Stimulated activated memory B cell treated with anti-CD40 and anti-IgM and Interleukin-4, amounts not matched to agents 10 μg/mL and 1 μg/mL and 100 μg/mL, for 72 hours (primary cell): ENCODE measurements at regions not wholly inside any gene's neighbourhood (a gene's known extent, or its start where the extent isn't known, plus 50 kb on each side); places are given as distances from the start of the nearest gene placed in this dataset.

Experiments
- ATAC-seq: fragments of 150-1000 bp; cut with Tn5 transposase; 2 replicates; pipeline ENCODE4 v1.10.0; 2021
- H3K27ac Mint-ChIP-seq: one replicate; pipeline ENCODE4 v1.8.0; 2022; ENCODE audit warnings: mild to moderate bottlenecking, mixed read lengths
- H3K27me3 Mint-ChIP-seq: one replicate; pipeline ENCODE4 v1.8.0; 2022; ENCODE audit warnings: mixed read lengths
- H3K36me3 Mint-ChIP-seq: one replicate; pipeline ENCODE4 v1.8.0; 2022; ENCODE audit warnings: mixed read lengths
- H3K4me1 Mint-ChIP-seq: one replicate; pipeline ENCODE4 v1.8.0; 2022; ENCODE audit warnings: mixed read lengths
- H3K4me3 Mint-ChIP-seq: one replicate; pipeline ENCODE4 v1.8.0; 2022; ENCODE audit warnings: mild to moderate bottlenecking, moderate library complexity, mixed read lengths
- H3K9me3 Mint-ChIP-seq: one replicate; pipeline ENCODE4 v1.8.0; 2022; ENCODE audit warnings: mixed read lengths

GRCh38 chr2:831622-832021 is 119.0 kb upstream of the SNTG2 start:
- Mint-ChIP-seq H3K4me3 (no peak overlapping the region), H3K36me3 (no peaks in the 10 kb centered on the region), H3K4me1 (peaks cover 6% of the 10 kb centered on the region), H3K27ac (no peak overlapping the region), H3K27me3 (peaks cover 29% of the 10 kb centered on the region), H3K9me3 (no peaks in the 10 kb centered on the region)
- ATAC-seq = no peak

- ATAC-seq = no peak
- Mint-ChIP-seq H3K9me3 (no peaks in the 10 kb centered on the region), H3K36me3 (no peaks in the 10 kb centered on the region), H3K27ac (no peak overlapping the region), H3K4me3 (no peak overlapping the region), H3K4me1 (peaks cover 6% of the 10 kb centered on the region), H3K27me3 (peaks cover 29% of the 10 kb centered on the region)
These were observed 119.5 kb upstream of the SNTG2 start for GRCh38 chr2:831225-831536.

GRCh38 chr2:830419-831224 is 120.0 kb upstream of the SNTG2 start:
- no peak for ATAC-seq
- Mint-ChIP-seq H3K27me3 (peaks cover 29% of the 10 kb centered on the region), H3K36me3 (no peaks in the 10 kb centered on the region), H3K27ac (no peak overlapping the region), H3K4me3 (no peak overlapping the region), H3K9me3 (no peaks in the 10 kb centered on the region), H3K4me1 (peaks cover 6% of the 10 kb centered on the region)

GRCh38 chr2:829047-829446 is 121.6 kb upstream of the SNTG2 start:
- Mint-ChIP-seq H3K4me3 (no peak overlapping the region), H3K9me3 (no peaks in the 10 kb centered on the region), H3K27ac (no peak overlapping the region), H3K36me3 (no peaks in the 10 kb centered on the region), H3K27me3 (peaks cover 19% of the 10 kb centered on the region), H3K4me1 (peaks cover 6% of the 10 kb centered on the region)
- no peak for ATAC-seq

- Mint-ChIP-seq H3K4me1 (no peaks in the 10 kb centered on the region), H3K36me3 (no peaks in the 10 kb centered on the region), H3K27me3 (no peaks in the 10 kb centered on the region), H3K4me3 (no peak overlapping the region), H3K27ac (no peak overlapping the region), H3K9me3 (no peaks in the 10 kb centered on the region)
- no peak for ATAC-seq
These were observed 125.7 kb upstream of the SNTG2 start for GRCh38 chr2:824954-825353.

- H3K9me3 Mint-ChIP-seq = no peaks in the 10 kb centered on the region
- no peak overlapping the region for H3K4me3 Mint-ChIP-seq
- H3K27me3 Mint-ChIP-seq = no peaks in the 10 kb centered on the region
- H3K4me1 Mint-ChIP-seq = no peaks in the 10 kb centered on the region
- H3K27ac Mint-ChIP-seq = no peak overlapping the region
- no peaks in the 10 kb centered on the region for H3K36me3 Mint-ChIP-seq
- no peak for ATAC-seq
These were observed 126.1 kb upstream of the SNTG2 start for GRCh38 chr2:824524-824923.

GRCh38 chr2:821546-821945 is 129.1 kb upstream of the SNTG2 start:
- Mint-ChIP-seq H3K36me3 (no peaks in the 10 kb centered on the region), H3K27ac (no peak overlapping the region), H3K9me3 (no peaks in the 10 kb centered on the region), H3K27me3 (no peaks in the 10 kb centered on the region), H3K4me3 (no peak overlapping the region), H3K4me1 (no peaks in the 10 kb centered on the region)
- ATAC-seq = no peak

GRCh38 chr2:819601-820000 is 131.0 kb upstream of the SNTG2 start:
- Mint-ChIP-seq H3K4me1 (no peaks in the 10 kb centered on the region), H3K36me3 (no peaks in the 10 kb centered on the region)

GRCh38 chr2:819121-819520 is 131.5 kb upstream of the SNTG2 start:
- H3K4me3 Mint-ChIP-seq = no peak overlapping the region
- ATAC-seq = no peak
- H3K4me1 Mint-ChIP-seq = no peaks in the 10 kb centered on the region

More at GRCh38 chr2:819601-820000, 131.0 kb upstream of the SNTG2 start:
- H3K4me3 Mint-ChIP-seq = no peak overlapping the region
- H3K9me3 Mint-ChIP-seq = no peaks in the 10 kb centered on the region
- no peak overlapping the region for H3K27ac Mint-ChIP-seq
- peaks cover under 1% of the 10 kb centered on the region for H3K27me3 Mint-ChIP-seq
- no peak for ATAC-seq

GRCh38 chr2:817336-818015 is 133.2 kb upstream of the SNTG2 start:
- no peaks in the 10 kb centered on the region for H3K4me1 Mint-ChIP-seq
- ATAC-seq = no peak
- H3K36me3 Mint-ChIP-seq = no peaks in the 10 kb centered on the region
- H3K27ac Mint-ChIP-seq = no peak overlapping the region
- H3K9me3 Mint-ChIP-seq = no peaks in the 10 kb centered on the region
- H3K4me3 Mint-ChIP-seq = no peak overlapping the region
- H3K27me3 Mint-ChIP-seq = peaks cover 9% of the 10 kb centered on the region

More at GRCh38 chr2:819121-819520, 131.5 kb upstream of the SNTG2 start:
- H3K36me3 Mint-ChIP-seq = no peaks in the 10 kb centered on the region
- H3K27me3 Mint-ChIP-seq = peaks cover 5% of the 10 kb centered on the region
- H3K9me3 Mint-ChIP-seq = no peaks in the 10 kb centered on the region
- H3K27ac Mint-ChIP-seq = no peak overlapping the region

- ATAC-seq = no peak
- H3K9me3 Mint-ChIP-seq = peaks cover 4% of the 10 kb centered on the region
These were observed 134.4 kb upstream of the SNTG2 start for GRCh38 chr2:816278-816677.

GRCh38 chr2:810397-810796 is 133.2 kb upstream of the TMEM18 start:
- Mint-ChIP-seq H3K9me3 (peaks cover 4% of the 10 kb centered on the region), H3K27me3 (peaks cover 9% of the 10 kb centered on the region), H3K36me3 (no peaks in the 10 kb centered on the region), H3K4me3 (no peak overlapping the region), H3K4me1 (no peaks in the 10 kb centered on the region), H3K27ac (no peak overlapping the region)
- no peak for ATAC-seq

More at GRCh38 chr2:816278-816677, 134.4 kb upstream of the SNTG2 start:
- Mint-ChIP-seq H3K4me3 (no peak overlapping the region), H3K27me3 (peaks cover 9% of the 10 kb centered on the region), H3K27ac (no peak overlapping the region), H3K36me3 (no peaks in the 10 kb centered on the region), H3K4me1 (no peaks in the 10 kb centered on the region)

GRCh38 chr2:807300-807699 is 130.1 kb upstream of the TMEM18 start:
- Mint-ChIP-seq H3K36me3 (no peaks in the 10 kb centered on the region), H3K4me1 (no peaks in the 10 kb centered on the region), H3K9me3 (peaks cover 4% of the 10 kb centered on the region), H3K27me3 (no peaks in the 10 kb centered on the region), H3K4me3 (no peak overlapping the region), H3K27ac (no peak overlapping the region)
- no peak for ATAC-seq

GRCh38 chr2:805664-806063 is 128.5 kb upstream of the TMEM18 start:
- Mint-ChIP-seq H3K4me3 (no peak overlapping the region), H3K9me3 (no peaks in the 10 kb centered on the region), H3K27me3 (no peaks in the 10 kb centered on the region), H3K36me3 (no peaks in the 10 kb centered on the region), H3K27ac (no peak overlapping the region), H3K4me1 (no peaks in the 10 kb centered on the region)
- no peak for ATAC-seq

GRCh38 chr2:797993-798392 is 120.8 kb upstream of the TMEM18 start:
- H3K27me3 Mint-ChIP-seq = peaks cover 11% of the 10 kb centered on the region
- no peaks in the 10 kb centered on the region for H3K4me1 Mint-ChIP-seq
- ATAC-seq = no peak
- H3K27ac Mint-ChIP-seq = no peak overlapping the region
- H3K4me3 Mint-ChIP-seq = no peak overlapping the region
- no peaks in the 10 kb centered on the region for H3K36me3 Mint-ChIP-seq
- no peaks in the 10 kb centered on the region for H3K9me3 Mint-ChIP-seq

- Mint-ChIP-seq H3K27ac (no peak overlapping the region), H3K4me3 (no peak overlapping the region), H3K9me3 (no peaks in the 10 kb centered on the region), H3K36me3 (no peaks in the 10 kb centered on the region), H3K4me1 (no peaks in the 10 kb centered on the region), H3K27me3 (peaks cover 11% of the 10 kb centered on the region)
- ATAC-seq = no peak
These were observed 120.3 kb upstream of the TMEM18 start for GRCh38 chr2:797556-797955.
